Hepatocyte (in vitro differentiated cells): ENCODE measurements at regions not wholly inside any gene's neighbourhood (a gene's known extent, or its start where the extent isn't known, plus 50 kb on each side); places are given as distances from the start of the nearest gene placed in this dataset.

Experiments
- EZH2 ChIP-seq: fragments of 200-600 bp; sonication (generic); IDR thresholded peaks from 2 replicates; pipeline ENCODE4 v1.6.1; 2016; ENCODE audit warnings: antibody characterized with exemption, mild to moderate bottlenecking, borderline replicate concordance
- EZH2phosphoT487 ChIP-seq: fragments of 200-600 bp; sonication (generic); IDR thresholded peaks from one replicate; pipeline ENCODE4 v1.6.1; 2018; ENCODE audit warnings: antibody characterized with exemption, mild to moderate bottlenecking, low read depth, moderate library complexity; ENCODE audit not compliant: unreplicated experiment, severe bottlenecking
- TF ChIP-seq, protein P1 (sequence below): fragments of 200-600 bp; sonication (generic); IDR thresholded peaks from 2 replicates; pipeline ENCODE4 v1.5.1; 2016; ENCODE audit warnings: antibody characterized with exemption, mild to moderate bottlenecking; ENCODE audit not compliant: poor library complexity

DNA sequence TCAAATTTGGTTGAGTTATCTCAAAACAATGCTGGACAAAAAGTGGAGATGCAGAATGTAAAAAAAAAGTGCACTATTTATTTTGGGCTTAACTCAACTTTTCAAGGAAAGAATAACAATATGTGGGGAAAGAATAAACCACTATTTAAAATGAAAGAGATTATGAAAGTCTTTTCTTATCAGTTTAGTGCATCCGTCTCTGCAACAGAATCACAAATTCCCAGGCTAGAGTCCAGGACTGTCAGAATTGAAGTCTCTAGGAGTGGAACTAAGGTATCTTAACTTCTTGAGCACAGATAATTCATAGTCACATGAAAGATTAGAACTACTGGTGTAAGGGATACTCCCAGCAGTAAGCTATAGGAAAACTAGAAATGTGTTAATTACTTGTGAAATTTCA, 1200.3 kb upstream of the LRRN3 start:
- TF ChIP-seq EZH2phosphoT487 (no peak), EZH2 (no peak)
- TF ChIP-seq, protein P1, sequence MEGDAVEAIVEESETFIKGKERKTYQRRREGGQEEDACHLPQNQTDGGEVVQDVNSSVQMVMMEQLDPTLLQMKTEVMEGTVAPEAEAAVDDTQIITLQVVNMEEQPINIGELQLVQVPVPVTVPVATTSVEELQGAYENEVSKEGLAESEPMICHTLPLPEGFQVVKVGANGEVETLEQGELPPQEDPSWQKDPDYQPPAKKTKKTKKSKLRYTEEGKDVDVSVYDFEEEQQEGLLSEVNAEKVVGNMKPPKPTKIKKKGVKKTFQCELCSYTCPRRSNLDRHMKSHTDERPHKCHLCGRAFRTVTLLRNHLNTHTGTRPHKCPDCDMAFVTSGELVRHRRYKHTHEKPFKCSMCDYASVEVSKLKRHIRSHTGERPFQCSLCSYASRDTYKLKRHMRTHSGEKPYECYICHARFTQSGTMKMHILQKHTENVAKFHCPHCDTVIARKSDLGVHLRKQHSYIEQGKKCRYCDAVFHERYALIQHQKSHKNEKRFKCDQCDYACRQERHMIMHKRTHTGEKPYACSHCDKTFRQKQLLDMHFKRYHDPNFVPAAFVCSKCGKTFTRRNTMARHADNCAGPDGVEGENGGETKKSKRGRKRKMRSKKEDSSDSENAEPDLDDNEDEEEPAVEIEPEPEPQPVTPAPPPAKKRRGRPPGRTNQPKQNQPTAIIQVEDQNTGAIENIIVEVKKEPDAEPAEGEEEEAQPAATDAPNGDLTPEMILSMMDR: no peak
